ENCODE measurements at regions not wholly inside any gene's neighbourhood (a gene's known extent, or its start where the extent isn't known, plus 50 kb on each side); places are given as distances from the start of the nearest gene placed in this dataset.

GRCh38 chr2:217023611-217024010 is 163.7 kb upstream of the TNP1 start (continued):
- no peak for TF ChIP-seq ZNF462 (CRISPR knock-in tag; IDR thresholded peaks at IDR 0.05)
- no peak for TF ChIP-seq POLR2AphosphoS5 (IDR thresholded peaks at IDR 0.05; ENCODE audit: low read depth)
- TF ChIP-seq ZNF331 (CRISPR knock-in tag; IDR thresholded peaks at IDR 0.05; ENCODE audit: low read depth): no peak

GRCh38 chr2:217017456-217018252 is 157.8 kb upstream of the TNP1 start:
- H3K4me1 ChIP-seq (ENCODE audit: insufficient read depth): peaks cover 16% of the 10 kb centered on the region; the same call in 1 of the 2 replicates
- no peaks in the 10 kb centered on the region for H4K20me1 ChIP-seq (replicated peaks; ENCODE audit: insufficient read depth)
- peaks cover under 1% of the 10 kb centered on the region; the same call in 1 of the 2 replicates for H3K9me2 ChIP-seq (ENCODE audit: insufficient read depth)
- no peak overlapping the region for H3K27ac ChIP-seq (ENCODE audit: low read depth)
- H3K27me3 ChIP-seq (ENCODE audit: insufficient read depth): no peaks in the 10 kb centered on the region
- Mint-ChIP-seq H3K9me3 (peaks cover 4% of the 10 kb centered on the region; the same call in 2 of the 3 replicates), H3K4me3 (no peak overlapping the region), H3K27ac (no peak overlapping the region), H3K36me3 (ENCODE audit: low read depth) (no peaks in the 10 kb centered on the region), H3K27me3 (ENCODE audit: insufficient read depth, low read depth, poor library complexity) (peaks cover 1% of the 10 kb centered on the region), H3K4me1 (peaks cover 6% of the 10 kb centered on the region)
- H3K4me2 ChIP-seq: no peak overlapping the region
- no peak overlapping the region for H3K4me3 ChIP-seq
- no peak overlapping the region for H2AFZ ChIP-seq
- no peaks in the 10 kb centered on the region for H3K79me2 ChIP-seq (replicated peaks; ENCODE audit: insufficient read depth)
- DNase-seq (ENCODE audit: low spot score) (no peak), ATAC-seq (no peak)
- H3K36me3 ChIP-seq (ENCODE audit: insufficient read depth): no peaks in the 10 kb centered on the region
- H3F3A ChIP-seq (replicated peaks; ENCODE audit: low read depth): no peaks in the 10 kb centered on the region
- TF ChIP-seq ZNF114 (CRISPR knock-in tag; IDR thresholded peaks at IDR 0.05) (no peak), REST (IDR thresholded peaks at IDR 0.05; ENCODE audit: unreplicated experiment) (no peak), STAT1 (IDR thresholded peaks at IDR 0.05; ENCODE audit: unreplicated experiment) (no peak), EZH2 (IDR thresholded peaks at IDR 0.05; ENCODE audit: low read depth, unreplicated experiment) (no peak), ZNF331 (CRISPR knock-in tag; IDR thresholded peaks at IDR 0.05; ENCODE audit: low read depth) (no peak), JUNB (IDR thresholded peaks at IDR 0.05; ENCODE audit: unreplicated experiment) (no peak), POLR2AphosphoS5 (IDR thresholded peaks at IDR 0.05; ENCODE audit: low read depth) (no peak), ETS1 (IDR thresholded peaks at IDR 0.05) (no peak)
